Hepatocyte (in vitro differentiated cells): ENCODE measurements at regions not wholly inside any gene's neighbourhood (a gene's known extent, or its start where the extent isn't known, plus 50 kb on each side); places are given as distances from the start of the nearest gene placed in this dataset.

ENCODE experiments used
- EZH2 ChIP-seq: fragments of 200-600 bp; sonication (generic); IDR thresholded peaks from 2 replicates; pipeline ENCODE4 v1.6.1; 2016; ENCODE audit warnings: antibody characterized with exemption, mild to moderate bottlenecking, borderline replicate concordance
- EZH2phosphoT487 ChIP-seq: fragments of 200-600 bp; sonication (generic); IDR thresholded peaks from one replicate; pipeline ENCODE4 v1.6.1; 2018; ENCODE audit warnings: antibody characterized with exemption, mild to moderate bottlenecking, low read depth, moderate library complexity; ENCODE audit not compliant: unreplicated experiment, severe bottlenecking
- TF ChIP-seq, protein P1 (sequence below): fragments of 200-600 bp; sonication (generic); IDR thresholded peaks from 2 replicates; pipeline ENCODE4 v1.5.1; 2016; ENCODE audit warnings: antibody characterized with exemption, mild to moderate bottlenecking; ENCODE audit not compliant: poor library complexity

DNA sequence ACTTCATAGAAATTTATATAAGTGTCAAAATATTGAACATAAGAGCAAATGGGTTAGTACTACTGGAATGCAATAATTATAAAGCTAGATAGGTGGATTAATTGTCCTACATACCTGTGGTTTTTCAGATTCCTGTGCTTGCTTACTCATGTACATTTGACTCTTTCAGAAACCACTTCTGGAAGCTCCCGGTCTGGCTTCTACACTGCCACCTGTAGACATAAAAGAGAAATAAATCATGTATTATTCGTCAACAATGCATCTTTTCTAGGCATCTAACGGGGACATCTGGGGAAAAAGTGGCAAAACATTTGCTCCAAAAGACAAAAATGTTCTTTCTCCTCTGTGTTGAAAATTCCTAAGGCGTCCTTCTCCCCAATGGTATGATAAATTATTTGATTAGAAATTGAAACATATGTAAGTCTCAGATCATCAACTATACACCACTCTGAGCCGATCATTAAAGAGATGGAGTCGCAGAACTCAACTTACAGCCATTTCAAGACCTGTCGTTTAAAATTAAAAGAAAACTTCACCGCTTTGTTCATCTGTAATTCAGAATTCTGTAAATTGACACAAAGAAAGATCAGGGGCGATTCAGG is 648.7 kb upstream of the DIPK2B start:
- TF ChIP-seq, protein P1, sequence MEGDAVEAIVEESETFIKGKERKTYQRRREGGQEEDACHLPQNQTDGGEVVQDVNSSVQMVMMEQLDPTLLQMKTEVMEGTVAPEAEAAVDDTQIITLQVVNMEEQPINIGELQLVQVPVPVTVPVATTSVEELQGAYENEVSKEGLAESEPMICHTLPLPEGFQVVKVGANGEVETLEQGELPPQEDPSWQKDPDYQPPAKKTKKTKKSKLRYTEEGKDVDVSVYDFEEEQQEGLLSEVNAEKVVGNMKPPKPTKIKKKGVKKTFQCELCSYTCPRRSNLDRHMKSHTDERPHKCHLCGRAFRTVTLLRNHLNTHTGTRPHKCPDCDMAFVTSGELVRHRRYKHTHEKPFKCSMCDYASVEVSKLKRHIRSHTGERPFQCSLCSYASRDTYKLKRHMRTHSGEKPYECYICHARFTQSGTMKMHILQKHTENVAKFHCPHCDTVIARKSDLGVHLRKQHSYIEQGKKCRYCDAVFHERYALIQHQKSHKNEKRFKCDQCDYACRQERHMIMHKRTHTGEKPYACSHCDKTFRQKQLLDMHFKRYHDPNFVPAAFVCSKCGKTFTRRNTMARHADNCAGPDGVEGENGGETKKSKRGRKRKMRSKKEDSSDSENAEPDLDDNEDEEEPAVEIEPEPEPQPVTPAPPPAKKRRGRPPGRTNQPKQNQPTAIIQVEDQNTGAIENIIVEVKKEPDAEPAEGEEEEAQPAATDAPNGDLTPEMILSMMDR = peak; percentile 38
- TF ChIP-seq EZH2phosphoT487 (no peak), EZH2 (no peak)
